Activated CD8-positive, alpha-beta memory T cell treated with anti-CD3 and anti-CD28 coated beads for 48 hours (primary cell): ENCODE measurements at regions not wholly inside any gene's neighbourhood (a gene's known extent, or its start where the extent isn't known, plus 50 kb on each side); places are given as distances from the start of the nearest gene placed in this dataset.

Experiments used
- DNase-seq, 3 experiments: peaks; one replicate each; pipeline ENCODE4 v3.0.0-alpha.2; 2020; ENCODE audit warnings: low read depth in 2 of 3, low spot score in 2 of 3

DNA sequence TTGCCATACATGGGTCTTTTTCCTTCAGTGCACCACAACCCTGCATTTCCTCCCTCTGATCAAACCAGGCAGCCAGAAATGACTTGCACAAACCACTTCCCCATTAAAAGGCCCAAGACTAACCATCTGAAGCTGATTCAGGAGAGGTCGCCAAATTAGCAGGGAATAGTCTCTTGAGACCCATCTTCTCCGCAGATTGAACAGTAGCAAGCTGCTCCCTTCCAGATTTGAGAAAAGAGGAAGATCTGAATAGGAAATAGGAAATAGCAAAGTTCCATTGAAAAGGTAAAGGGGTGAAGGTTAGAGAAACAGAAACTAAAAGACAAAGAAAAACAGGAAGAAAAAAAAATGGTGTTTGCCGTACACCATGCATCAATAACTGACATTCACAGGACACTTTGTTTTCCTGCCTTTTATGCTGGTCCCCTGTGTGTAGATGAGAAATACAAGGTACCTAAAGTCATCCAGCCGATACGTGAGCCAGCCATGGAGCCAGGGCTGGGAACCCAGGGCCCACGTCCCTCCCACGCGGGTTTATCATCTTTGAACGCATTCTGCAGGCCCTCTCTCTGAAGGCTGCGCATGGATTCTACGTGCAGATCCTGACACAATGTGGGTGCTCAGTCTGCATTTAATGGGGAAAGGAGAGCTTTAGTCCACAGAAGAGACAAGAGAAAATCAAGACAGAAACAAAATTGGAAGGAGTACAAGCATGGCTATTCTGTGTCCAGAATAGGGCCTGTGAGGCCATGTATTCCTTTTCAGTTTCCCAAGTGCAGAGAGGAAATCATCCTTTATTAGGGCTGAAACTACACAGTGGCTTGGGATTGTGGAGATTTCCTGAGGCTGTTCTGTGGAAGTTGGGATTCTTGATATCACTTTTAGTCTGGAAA is 268.4 kb upstream of the NPVF start:
- no peak for DNase-seq

DNA sequence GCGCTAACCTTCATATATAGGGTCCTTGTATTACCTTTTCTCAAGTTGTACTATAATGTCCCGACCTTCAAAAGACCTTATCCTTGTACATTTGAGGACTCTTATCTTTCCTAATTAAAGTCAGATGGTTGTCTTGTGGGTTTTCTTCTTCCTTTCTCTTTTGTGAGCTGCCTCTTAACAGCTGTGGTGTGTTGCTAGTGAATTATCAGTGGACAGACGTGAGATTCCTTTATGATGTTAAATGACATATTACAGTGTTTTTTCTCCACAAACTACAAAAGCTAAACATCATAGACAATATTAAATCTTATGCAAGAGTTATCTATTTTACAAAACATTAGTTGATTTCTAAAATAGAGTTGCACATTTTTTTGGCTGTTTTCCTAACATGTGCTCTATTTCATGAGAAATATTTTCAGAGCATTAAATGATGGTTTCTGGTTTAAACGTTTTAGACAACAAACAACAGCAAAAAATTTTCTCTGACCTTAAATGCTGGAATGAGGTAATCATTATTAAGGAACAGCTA is 272.2 kb upstream of the NPVF start:
- DNase-seq: no peak

DNA sequence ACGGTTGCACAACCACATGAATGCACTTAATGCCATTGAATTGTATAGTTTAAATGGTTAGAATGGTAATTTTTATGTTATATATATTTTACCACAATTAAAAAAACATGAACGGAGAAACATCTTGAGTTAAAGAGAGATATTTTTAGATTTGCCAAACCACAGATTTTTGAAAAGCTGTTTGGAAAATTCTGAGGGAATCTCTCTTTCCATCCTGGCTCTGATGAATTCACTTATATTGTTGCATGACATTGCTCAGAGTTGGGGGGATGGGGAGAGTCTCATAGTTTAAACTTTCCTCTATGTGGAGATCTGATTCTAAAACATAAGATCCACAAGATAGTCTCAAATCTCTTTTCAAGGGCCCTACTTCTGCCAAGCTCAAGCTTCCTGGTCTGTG is 275.0 kb upstream of the NPVF start:
- no peak for DNase-seq

DNA sequence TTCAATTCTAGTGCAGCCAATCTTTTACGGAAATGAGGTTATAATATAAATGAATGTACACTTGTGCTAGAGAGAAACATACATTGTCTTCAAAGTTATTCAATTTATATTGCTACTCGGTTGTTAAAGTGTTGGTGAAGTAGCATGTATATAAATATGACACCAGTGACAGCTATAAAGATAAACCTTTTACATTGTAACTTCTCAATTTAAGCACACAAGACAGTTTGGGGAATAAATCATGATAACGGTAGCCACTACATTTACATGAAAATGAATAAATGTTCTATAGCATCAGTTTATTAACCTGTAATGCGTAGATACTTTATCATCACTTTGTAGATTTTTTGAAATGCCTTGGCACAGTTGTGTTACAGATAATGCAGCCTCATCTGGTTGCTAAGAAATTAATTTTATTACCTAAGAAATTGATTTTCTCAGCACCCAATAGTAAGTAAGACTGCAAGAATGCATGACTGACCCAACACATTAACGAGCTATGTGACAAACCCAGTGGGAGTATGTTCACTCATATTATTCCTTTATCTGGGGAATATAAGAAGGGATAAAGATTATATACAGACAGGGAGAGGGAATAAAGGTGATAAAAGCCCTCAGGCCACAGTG is 283.9 kb upstream of the NPVF start:
- no peak for DNase-seq

DNA sequence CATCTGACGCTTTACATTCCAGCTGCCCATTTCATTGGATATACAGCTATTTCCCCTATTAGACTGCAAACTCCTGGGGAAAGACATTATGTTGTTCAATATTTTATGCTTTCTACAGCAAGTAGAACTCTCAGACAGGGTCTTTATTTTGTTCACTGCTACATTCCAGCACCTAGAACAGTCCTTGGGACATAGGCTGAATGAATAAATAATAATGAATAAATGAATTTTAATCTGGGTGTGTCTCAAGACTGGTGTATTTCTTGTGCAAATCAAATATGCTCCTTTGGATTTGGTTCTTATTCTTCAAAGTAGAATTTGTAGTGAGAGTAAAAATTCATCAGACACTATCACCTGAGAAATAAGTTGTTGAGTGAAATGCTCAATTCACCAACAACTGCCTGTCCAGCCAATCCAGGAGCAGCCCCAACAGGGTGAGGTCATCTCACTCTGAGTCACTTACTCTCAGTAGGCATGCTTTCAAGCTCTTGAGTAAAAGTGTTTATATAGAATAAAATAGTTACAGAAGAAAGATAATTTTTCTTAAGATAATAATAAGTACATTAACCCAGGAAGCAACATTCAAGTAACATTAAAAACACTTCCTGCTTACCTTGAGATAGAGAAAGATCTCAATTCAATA is 287.5 kb upstream of the NPVF start:
- no peak for DNase-seq

DNA sequence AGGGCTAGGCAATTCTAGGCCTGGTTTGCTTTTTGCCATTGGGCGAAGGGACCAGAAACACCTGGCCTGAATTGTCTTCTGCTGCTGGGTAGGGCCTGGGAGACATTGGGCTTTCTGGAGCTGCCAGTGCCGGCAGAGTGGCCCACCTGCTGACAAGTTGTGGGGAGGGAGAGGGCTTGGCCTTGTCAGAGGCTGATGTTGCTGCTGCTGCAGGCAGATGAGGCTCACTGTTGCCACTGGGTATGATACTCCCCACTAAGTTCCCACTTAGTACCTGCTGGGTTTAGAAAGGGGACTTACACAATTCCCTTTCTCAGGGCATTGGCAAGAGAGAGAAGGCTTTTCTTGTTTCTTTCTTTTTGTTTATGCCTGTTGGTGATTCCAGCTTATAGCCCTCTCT is 289.6 kb upstream of the NPVF start:
- DNase-seq: no peak

DNA sequence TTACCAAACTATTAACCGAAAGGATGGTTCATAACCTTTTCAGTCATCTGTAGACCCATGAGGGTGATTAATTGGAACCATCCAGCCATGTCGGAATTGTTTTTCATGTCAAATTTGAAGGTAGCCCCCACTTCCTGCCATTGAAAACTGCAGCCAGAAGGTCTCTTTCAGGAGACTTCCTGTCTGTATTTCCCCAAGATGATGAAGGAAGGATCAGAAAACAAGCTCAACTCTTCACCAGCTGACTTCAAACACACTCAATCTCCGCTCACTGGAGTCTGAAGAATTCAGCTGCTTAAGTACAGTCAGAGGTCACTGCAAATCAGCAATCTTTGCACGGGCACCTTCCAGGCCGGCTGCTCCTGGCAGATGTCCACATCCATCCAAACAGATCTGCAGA is 291.7 kb upstream of the NPVF start:
- DNase-seq: no peak

DNA sequence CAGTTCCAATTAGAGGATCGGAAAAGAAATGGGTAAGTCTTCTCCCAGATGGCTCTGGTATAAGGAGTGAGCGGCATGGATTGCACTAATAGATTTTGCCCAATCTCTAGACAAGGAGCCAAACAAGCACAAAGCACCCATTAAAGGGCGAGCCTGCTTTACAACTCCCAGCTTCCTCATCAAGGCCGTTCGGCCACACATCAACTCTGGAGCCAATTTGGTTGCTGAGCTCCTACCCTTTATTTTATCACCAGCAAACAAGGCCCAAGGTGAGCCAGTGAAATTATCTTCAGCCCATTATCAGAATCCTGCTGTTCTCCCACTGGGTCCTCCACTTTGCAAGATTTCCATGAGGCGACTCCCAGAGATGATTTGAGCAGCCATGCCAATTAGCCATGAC is 292.2 kb upstream of the NPVF start:
- no peak for DNase-seq

DNA sequence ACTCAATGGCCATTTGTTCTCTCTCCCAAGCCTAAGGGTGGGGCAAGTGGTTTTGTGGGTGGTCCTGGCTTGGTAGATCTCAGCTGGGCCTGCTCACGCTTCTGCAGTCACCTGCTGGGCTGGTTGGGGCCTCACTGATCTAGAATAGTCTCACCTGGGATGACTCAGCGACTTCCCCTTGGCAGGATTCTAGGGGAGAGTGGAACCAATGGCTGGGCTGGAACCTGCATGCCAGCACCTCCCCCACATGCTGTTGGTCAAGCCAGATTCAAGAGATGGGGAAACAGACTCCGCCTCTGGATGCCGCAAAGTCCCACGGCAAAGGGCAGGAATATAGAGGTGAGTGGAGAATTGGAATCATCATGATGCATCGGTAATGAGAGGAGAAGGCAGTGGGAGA is 292.9 kb upstream of the NPVF start:
- no peak for DNase-seq

DNA sequence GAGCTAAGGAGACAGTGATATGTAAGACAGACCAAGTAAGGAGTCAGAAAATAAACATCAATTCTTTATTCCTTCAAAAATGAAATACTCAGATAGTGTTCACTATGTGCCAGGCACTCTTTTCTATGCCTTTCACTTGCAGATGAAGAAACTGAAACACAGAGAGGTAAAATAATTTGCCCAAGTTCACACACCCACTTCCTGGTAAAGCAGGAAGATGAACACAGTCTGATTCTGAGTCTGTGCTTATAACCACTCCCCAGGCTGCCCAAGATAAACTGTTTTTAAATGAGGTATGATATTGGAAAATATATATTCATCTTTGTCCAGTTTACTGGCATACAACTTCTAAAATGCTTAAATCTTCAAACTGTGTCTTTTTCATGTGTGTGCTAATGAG is 294.4 kb upstream of the NPVF start:
- no peak for DNase-seq

DNA sequence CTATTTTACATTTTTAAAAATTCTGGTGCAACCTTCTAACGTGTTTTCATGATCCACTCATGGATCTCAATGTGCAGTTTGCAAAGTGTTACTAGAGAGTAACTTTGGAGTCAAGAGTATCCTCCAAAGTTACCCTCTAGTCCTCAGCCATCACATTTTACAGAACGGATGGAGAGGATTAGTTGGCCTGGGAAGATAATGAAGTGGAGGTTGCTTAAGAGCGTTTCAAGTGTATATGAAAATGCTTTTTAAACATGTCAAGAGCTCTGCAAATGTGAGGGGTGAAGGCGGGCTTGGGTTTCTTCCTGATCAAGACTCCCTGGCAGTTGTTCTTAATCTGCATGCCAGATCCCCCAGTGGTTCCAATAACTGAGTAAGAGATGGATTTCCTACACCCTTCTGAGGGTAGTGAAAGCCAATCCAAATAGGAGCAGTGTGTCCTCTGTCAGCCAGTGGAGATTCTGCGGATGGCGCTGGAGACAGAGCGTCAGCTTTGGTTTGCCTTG is 299.4 kb upstream of the NPVF start:
- DNase-seq: no peak

DNA sequence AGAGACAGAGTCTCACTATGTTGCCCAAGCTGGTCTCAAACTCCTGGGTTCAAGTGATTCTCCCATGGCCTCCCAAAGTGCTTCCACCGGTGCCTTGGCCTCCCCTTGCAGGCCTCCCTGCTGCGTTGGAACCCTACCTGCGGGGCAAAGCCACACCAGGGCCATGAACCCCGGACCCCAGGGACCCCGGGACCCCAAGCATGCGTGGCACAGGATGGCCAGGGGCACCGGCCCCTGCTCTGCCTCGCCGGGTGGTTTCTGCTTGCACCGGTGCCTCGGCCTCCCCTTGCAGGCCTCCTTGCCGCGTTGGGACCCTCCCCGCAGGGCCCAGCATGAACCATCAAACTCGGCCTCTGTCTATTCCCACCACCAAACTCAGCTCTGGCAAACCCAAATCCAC is 301.0 kb upstream of the NPVF start:
- no peak for DNase-seq

DNA sequence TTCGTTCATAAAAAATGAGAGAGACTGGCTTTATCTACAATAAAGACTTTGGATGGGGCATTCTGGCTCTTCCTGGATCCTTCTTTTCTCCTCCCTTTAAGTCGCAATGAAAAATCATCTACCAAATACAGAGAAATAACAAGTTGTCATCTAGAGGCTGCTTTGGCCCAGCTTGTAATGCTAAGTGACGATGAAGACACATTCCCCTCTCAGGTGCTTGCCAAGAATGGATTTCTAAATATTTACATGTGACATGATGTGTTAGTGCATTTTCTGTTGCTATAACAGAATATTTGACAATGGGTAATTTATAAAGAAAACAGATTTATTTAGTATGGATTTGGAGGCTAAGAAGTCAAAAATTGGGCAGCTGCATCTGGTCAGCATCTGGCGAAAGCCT is 308.6 kb upstream of the NPVF start:
- DNase-seq: no peak

DNA sequence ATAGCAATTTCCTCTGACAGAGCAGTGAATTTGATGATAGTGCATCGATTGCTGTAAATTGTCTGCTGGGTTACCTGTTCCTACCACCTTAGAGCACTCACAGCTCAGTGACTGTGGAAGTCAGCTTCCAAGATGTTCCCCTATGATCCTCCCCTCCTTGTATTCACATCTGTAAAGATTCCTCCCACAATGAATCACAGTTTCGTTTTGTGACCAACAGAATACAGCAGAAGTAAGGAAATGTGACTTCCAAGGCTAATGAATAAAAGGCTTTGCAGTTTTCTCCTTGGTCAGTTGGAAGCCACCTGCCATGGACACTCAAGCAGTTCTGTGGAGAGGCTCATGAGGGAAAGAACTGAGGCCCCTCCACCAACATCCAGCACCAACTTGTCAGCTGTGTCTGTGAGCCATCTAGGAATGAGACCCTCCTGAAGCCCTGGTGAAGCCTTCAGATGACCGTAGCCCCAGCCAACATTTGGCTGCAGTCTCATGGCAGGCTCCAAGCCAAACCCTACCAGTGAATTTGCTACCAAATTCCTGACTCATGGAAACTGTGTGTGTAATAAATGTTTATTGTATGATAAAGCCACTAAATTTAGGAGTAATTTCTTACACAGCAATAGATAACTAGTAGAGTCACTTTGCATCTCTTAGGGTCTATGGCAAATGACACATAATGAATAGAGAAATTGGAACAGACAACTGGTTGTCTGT is 309.5 kb upstream of the NPVF start:
- no peak for DNase-seq

DNA sequence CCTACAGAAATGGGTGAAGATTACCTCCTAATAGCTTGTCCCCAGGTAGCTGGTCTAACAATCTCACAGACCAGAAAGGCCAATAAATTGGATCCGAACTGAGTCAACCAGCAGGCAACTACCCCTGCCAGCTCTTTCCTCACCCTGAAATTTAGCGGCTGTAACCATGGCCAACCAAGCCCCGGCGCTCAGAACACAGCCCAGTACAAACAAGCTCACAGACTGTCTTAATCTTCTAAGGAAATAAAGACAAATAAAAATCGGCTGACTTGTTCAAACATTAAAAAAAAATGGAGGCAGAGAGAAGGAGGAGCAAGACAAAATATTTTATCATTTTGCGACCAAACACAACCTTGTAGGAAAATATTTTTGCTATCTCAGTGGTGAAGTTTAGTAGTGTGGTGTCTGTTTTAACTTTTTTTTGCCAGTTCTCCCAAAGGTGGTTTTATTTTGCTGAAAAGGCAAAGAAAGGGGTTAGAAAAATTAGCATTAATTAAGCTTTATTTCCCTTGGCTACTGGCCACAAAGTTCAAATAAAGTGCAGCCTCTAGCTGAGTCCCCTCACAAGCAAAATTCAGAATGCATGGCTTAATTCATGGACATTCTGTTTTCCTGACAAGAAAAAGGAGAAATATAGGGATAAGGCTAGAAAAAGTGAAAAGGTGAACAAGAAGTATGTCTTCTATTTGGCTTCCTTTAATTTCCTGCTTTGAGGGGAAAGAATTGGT is 313.0 kb upstream of the NPVF start:
- DNase-seq: no peak

DNA sequence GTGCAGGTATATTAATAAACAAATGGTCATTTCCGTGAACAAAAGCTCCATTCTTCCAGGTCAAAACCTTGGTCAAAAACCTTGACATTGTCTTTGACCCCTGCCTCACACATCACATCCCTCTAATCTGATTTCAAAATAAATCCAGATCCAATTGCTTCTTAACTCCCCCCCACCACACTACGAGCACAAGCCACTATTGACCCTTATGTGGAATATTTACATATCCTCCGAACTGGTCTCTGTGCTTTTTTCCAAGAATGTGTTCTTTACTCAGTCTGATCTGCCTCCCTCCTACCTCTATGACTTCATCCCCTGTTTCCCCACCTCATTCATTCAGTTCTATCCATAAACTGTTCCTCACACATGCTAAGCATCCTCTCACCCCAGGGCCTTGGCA is 313.6 kb upstream of the NPVF start:
- DNase-seq: no peak

DNA sequence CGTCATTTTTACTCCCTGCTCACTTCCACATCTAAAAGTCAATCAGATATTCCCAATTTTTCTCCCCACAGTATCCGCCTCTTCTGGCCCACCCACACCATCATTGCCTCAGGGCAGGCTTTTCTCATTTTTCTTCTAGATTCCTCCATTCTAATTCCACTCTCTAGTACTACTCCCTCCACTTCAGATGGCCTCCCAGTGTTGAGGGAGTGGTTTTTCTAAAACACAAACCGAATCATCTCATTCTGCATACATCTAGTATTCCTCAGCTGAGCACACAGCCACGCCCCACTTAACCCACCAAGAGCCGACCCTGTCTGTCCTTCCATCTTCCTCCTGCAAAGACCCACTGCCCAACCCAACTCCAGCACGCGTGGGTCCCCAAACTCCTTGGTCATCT is 314.9 kb upstream of the NPVF start:
- no peak for DNase-seq

DNA sequence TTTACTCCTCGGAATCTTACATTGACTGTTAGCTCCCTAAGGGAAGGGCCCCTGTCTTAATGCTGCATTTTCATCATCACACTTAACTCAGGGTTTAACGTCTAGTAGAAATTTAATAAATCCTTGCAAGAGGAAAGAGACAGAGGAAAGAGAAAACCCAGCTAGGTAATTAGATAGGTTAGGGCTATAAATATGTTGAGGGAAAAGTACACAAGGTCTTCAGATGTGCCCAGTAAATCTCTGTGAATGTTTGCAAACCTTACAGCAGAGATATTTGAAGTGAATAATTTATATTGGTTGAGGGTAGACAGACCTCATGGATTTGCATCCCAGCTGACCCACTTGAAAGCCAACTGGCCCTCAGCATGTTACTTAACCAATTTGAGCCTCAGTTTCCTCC is 315.5 kb upstream of the NPVF start:
- no peak for DNase-seq

DNA sequence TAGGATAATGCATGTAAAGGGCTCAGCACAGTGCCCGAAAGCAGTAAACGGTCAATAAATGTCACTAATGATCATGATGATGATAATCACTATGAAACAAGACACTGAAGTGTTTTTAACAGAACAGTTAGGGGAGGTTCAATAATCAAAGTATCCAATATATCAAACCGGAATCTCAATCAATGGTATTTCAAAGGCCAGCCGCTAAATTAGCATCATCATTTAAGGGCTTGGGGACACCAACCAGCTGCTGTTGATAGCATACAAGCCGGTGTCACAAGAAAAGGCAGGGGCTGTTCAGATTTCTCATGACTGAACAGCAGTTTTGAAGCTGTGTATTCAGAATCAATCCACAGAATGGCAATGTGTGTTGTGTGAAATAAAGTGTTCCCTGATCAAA is 316.0 kb upstream of the NPVF start:
- DNase-seq: no peak

DNA sequence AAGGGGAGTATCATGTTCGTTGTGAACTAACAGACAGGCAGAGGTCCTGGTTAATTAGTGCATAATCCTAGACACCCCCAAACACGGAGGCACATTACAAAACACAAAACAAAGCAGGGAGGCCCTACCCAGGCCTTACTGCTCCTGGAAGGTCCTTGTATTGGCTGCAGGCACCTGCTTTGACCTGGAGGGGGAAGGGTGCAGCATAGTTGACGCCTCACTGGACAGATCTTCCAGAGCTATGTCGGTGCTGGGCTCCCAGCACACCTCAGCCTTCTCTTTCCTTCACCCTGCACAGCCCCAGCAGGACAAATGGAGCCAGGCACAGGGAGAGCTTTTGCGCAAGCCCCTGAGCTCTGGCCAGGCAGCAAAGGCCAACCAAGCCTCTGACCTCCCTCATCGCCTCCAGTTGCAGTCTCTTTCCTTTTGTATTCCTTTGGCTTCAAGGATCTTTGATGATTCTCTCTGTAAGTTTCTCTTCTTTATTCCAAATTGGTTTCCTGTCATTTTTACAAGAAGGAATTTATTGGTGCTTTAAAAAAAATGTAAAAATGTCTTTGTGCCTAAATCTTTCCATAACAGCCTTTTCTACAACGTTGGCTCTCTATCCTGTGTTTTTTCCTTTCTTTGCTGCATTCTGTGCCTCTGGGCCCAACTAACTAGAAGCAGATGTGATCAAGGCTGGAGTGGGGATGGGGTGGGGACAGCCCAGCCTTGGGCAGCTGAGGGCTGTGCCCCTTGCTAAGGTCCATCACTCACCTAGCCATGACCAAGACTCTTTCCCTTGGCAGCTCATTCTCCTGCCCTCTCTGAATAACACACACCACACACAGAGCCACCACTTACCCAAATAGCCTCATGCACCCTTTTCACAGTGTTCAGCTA is 317.1 kb upstream of the NPVF start:
- DNase-seq: no peak
